ACC112 (cell line): ENCODE measurements at regions not wholly inside any gene's neighbourhood (a gene's known extent, or its start where the extent isn't known, plus 50 kb on each side); places are given as distances from the start of the nearest gene placed in this dataset.

Experiments
- H2AFZ ChIP-seq: fragments of 200-600 bp; sonication (generic); one replicate; pipeline ENCODE4 v1.6.0; 2017; ENCODE audit warnings: antibody characterized with exemption, low read length; ENCODE audit not compliant: unreplicated experiment
- H3K27ac ChIP-seq: fragments of 200-600 bp; sonication (generic); 2 replicates; pipeline ENCODE4 v1.5.1; 2014; ENCODE audit warnings: low read depth, mild to moderate bottlenecking, antibody characterized with exemption, low read length, moderate library complexity
- H3K27me3 ChIP-seq: fragments of 200-600 bp; sonication (generic); 2 replicates; pipeline ENCODE4 v1.6.1; 2014; ENCODE audit warnings: mild to moderate bottlenecking, antibody characterized with exemption, low read length, moderate library complexity, mixed read lengths; ENCODE audit not compliant: insufficient read depth
- H3K36me3 ChIP-seq: fragments of 200-600 bp; sonication (generic); 2 replicates; pipeline ENCODE4 v1.6.1; 2016; ENCODE audit warnings: mild to moderate bottlenecking, antibody characterized with exemption, low read length, moderate library complexity, mixed read lengths; ENCODE audit not compliant: insufficient read depth
- H3K4me1 ChIP-seq: fragments of 200-600 bp; sonication (generic); one replicate; pipeline ENCODE4 v1.6.1; 2016; ENCODE audit warnings: low read length, mixed read lengths; ENCODE audit not compliant: insufficient read depth, unreplicated experiment, control insufficient read depth
- H3K4me3 ChIP-seq: fragments of 200-600 bp; sonication (generic); 2 replicates; pipeline ENCODE4 v1.5.1; 2014; ENCODE audit warnings: mild to moderate bottlenecking, low read depth, low read length
- H3K79me2 ChIP-seq: fragments of 200-600 bp; sonication (generic); one replicate; pipeline ENCODE4 v1.6.0; 2016; ENCODE audit warnings: low read length; ENCODE audit not compliant: control insufficient read depth, unreplicated experiment, insufficient read depth

DNA sequence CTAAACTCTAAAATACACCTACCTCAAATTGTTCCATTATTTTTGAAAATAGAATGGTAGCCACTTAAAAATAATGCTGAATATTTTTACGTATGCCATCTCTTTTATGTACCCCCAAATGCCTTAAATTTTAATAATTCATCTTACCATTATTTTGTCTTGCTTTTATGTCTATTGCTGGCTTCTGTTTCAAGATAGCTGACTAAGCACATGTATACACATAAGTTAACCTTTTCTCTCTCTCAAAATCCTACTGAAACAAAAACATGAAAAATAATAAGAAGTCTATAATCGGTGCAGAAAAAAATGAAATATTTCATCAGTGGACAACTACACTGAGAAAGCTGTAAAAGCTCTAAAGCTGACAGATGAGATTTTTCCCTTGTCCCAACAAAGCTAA lies 652.0 kb upstream of the ZNF608 start:
- Histone ChIP-seq H3K79me2 (no peaks in the 10 kb centered on the region), H3K36me3 (no peaks in the 10 kb centered on the region), H2AFZ (no peak overlapping the region), H3K27me3 (no peaks in the 10 kb centered on the region), H3K4me3 (no peak overlapping the region), H3K4me1 (peaks cover 7% of the 10 kb centered on the region), H3K27ac (no peak overlapping the region)

DNA sequence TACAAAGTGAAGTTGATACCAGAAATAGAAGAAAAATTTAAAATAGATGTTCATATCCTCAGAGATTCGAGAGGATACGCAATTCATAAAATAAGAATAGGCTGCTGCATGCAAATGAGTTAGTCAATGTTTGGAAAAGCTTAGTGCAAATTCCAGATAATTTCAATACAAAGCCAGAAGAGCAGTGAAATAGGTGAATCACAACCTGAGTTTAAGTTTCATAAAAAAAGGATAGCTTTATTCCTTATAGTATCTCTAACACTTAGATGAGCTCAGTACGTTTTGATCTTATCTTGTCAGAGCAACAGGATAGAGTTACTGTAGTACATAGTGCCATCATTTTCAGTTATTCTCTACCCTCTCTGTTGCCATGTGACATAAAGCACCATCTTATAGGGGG lies 653.4 kb upstream of the ZNF608 start:
- Histone ChIP-seq H3K4me3 (no peak overlapping the region), H3K4me1 (peaks cover 7% of the 10 kb centered on the region), H3K27me3 (no peaks in the 10 kb centered on the region), H2AFZ (no peak overlapping the region), H3K36me3 (no peaks in the 10 kb centered on the region), H3K27ac (no peak overlapping the region), H3K79me2 (no peaks in the 10 kb centered on the region)

- Histone ChIP-seq H3K79me2 (no peaks in the 10 kb centered on the region), H3K27ac (no peak overlapping the region), H3K4me1 (peaks cover 7% of the 10 kb centered on the region), H3K4me3 (no peak overlapping the region), H3K27me3 (no peaks in the 10 kb centered on the region), H3K36me3 (no peaks in the 10 kb centered on the region), H2AFZ (no peak overlapping the region)
Measured at GRCh38 chr5:125401724-125402622, 655.5 kb upstream of the ZNF608 start.

- no peaks in the 10 kb centered on the region for H3K79me2 ChIP-seq
- H3K27ac ChIP-seq = no peak overlapping the region
- no peak overlapping the region for H3K4me3 ChIP-seq
- no peaks in the 10 kb centered on the region for H3K27me3 ChIP-seq
- H2AFZ ChIP-seq = no peak overlapping the region
- H3K36me3 ChIP-seq = no peaks in the 10 kb centered on the region
- peaks cover 7% of the 10 kb centered on the region for H3K4me1 ChIP-seq
Measured at GRCh38 chr5:125402787-125403186, 656.3 kb upstream of the ZNF608 start.

GRCh38 chr5:125404056-125404455 lies 657.6 kb upstream of the ZNF608 start:
- Histone ChIP-seq H3K27ac (no peak overlapping the region), H2AFZ (no peak overlapping the region), H3K36me3 (no peaks in the 10 kb centered on the region)

GRCh38 chr5:125408448-125409233 lies 662.2 kb upstream of the ZNF608 start:
- H3K4me3 ChIP-seq = no peak overlapping the region
- no peaks in the 10 kb centered on the region for H3K36me3 ChIP-seq
- no peaks in the 10 kb centered on the region for H3K27me3 ChIP-seq
- H3K4me1 ChIP-seq = peaks cover 49% of the 10 kb centered on the region
- H3K79me2 ChIP-seq = no peaks in the 10 kb centered on the region
- no peak overlapping the region for H2AFZ ChIP-seq
- H3K27ac ChIP-seq = peak overlapping the region; percentile 63

More at GRCh38 chr5:125404056-125404455, 657.6 kb upstream of the ZNF608 start:
- no peaks in the 10 kb centered on the region for H3K27me3 ChIP-seq
- peaks cover 15% of the 10 kb centered on the region for H3K4me1 ChIP-seq
- H3K79me2 ChIP-seq = no peaks in the 10 kb centered on the region
- H3K4me3 ChIP-seq = no peak overlapping the region

- H3K79me2 ChIP-seq = no peaks in the 10 kb centered on the region
- H3K4me1 ChIP-seq = peaks cover 49% of the 10 kb centered on the region
- H3K4me3 ChIP-seq = no peak overlapping the region
- no peak overlapping the region for H2AFZ ChIP-seq
- H3K36me3 ChIP-seq = no peaks in the 10 kb centered on the region
- H3K27ac ChIP-seq = peak overlapping the region; percentile 63
- H3K27me3 ChIP-seq = no peaks in the 10 kb centered on the region
Measured at GRCh38 chr5:125409234-125409860, 662.9 kb upstream of the ZNF608 start.

DNA sequence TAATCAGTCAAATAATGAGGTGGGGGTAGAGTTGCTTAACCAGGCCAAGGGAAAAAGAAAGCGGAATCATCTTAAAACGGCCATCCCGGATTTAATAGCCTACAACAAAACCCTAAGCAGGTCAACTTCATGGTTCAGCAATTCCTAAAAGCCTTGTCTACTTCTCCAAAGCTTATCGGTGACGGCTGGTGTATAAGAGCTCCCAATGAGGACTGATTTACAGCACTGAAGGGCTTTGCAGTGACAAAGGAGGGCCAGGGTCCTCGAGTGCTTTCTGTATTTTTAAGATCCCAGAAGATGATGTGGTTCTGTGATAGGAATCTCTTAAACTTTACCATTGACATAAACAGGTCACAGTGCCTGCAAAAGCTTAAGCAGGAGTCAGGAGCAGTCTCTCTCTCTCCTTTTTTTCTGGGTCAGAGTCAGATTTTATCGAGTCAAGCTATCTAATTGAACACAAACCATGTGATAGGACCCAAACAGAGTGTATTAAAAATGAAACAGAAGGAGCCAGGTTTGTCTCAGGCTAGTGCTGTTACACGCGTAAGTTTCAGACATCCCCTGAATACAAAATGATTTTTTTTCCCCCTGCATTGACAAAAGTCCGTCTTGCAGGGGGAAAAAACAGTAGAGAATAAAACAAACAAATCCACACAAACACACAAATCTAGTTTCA lies 663.6 kb upstream of the ZNF608 start:
- peak overlapping the region; percentile 63 for H3K27ac ChIP-seq
- H2AFZ ChIP-seq = peak overlapping the region; percentile 70
- no peaks in the 10 kb centered on the region for H3K79me2 ChIP-seq
- H3K36me3 ChIP-seq = no peaks in the 10 kb centered on the region
- peaks cover 49% of the 10 kb centered on the region for H3K4me1 ChIP-seq
- peak overlapping the region; percentile 49; the same call in 1 of the 2 replicates for H3K4me3 ChIP-seq
- H3K27me3 ChIP-seq = no peaks in the 10 kb centered on the region

GRCh38 chr5:125410537-125411070 lies 664.2 kb upstream of the ZNF608 start:
- H3K4me1 ChIP-seq = peaks cover 49% of the 10 kb centered on the region
- peak overlapping the region; percentile 63 for H3K27ac ChIP-seq
- H3K79me2 ChIP-seq = no peaks in the 10 kb centered on the region
- no peaks in the 10 kb centered on the region for H3K36me3 ChIP-seq
- H2AFZ ChIP-seq = peak overlapping the region; percentile 70
- H3K27me3 ChIP-seq = no peaks in the 10 kb centered on the region
- peak overlapping the region; percentile 49 for H3K4me3 ChIP-seq
